PC-9 (cell line): ENCODE measurements at regions not wholly inside any gene's neighbourhood (a gene's known extent, or its start where the extent isn't known, plus 50 kb on each side); places are given as distances from the start of the nearest gene placed in this dataset.

Experiments used
- BruUV-seq: library from RNA; stranded (reverse); fragments of 400-500 nt; replicated peaks from 2 replicates; lab custom pipeline; 2021; lab: Mats Ljungman, UMichigan
- CTCF ChIA-PET: fragments of 300-600 bp; sonication (Branson Sonifier 250); formaldehyde crosslinking; loops from one replicate; lab custom pipeline; 2022; ENCODE audit warnings: antibody characterized with exemption; lab: Charles Lee
- POLR2A ChIA-PET: fragments of 300-600 bp; sonication (Branson Sonifier 250); formaldehyde crosslinking; loops from one replicate; lab custom pipeline; 2022; ENCODE audit warnings: antibody characterized with exemption; ENCODE audit not compliant: unreplicated experiment; lab: Charles Lee
- DNase-seq, 2 experiments: peaks; one replicate each; pipeline versions ENCODE4 v3.0.0 to v3.0.0-alpha.2; 2015 to 2022; ENCODE audit warnings: mixed read lengths in 1 of 2
- H2AFZ ChIP-seq: fragments of 200-600 bp; sonication (generic); 2 replicates; pipeline ENCODE4 v1.8.1; 2017; ENCODE audit warnings: antibody characterized with exemption
- H3F3A ChIP-seq: fragments of 200-600 bp; sonication (generic); 2 replicates; pipeline ENCODE4 v1.8.1; 2017; ENCODE audit warnings: antibody characterized with exemption, mild to moderate bottlenecking, low read depth; ENCODE audit not compliant: insufficient read depth
- H3K27ac ChIP-seq: fragments of 200-600 bp; sonication (generic); 2 replicates; pipeline ENCODE4 v1.6.1; 2016; ENCODE audit warnings: mixed run types
- H3K27me3 ChIP-seq: fragments of 200-600 bp; sonication (generic); 2 replicates; pipeline ENCODE4 v1.6.1; 2016; ENCODE audit warnings: low read depth, mixed run types; ENCODE audit not compliant: insufficient read depth
- H3K36me3 ChIP-seq: fragments of 200-600 bp; sonication (generic); 2 replicates; pipeline ENCODE4 v1.6.1; 2016; ENCODE audit warnings: low read depth, mixed run types
- H3K4me1 ChIP-seq: fragments of 200-600 bp; sonication (generic); replicated peaks from 2 replicates; pipeline ENCODE4 v1.6.1; 2016; ENCODE audit warnings: mixed run types; ENCODE audit not compliant: insufficient read depth
- H3K4me2 ChIP-seq: fragments of 200-600 bp; sonication (generic); 2 replicates; pipeline ENCODE4 v1.6.1; 2017; ENCODE audit warnings: mixed run types
- H3K4me3 ChIP-seq: fragments of 200-600 bp; sonication (generic); 2 replicates; pipeline ENCODE4 v1.6.1; 2016; ENCODE audit warnings: mixed run types
- H3K79me2 ChIP-seq: fragments of 200-600 bp; sonication (generic); 2 replicates; pipeline ENCODE4 v1.6.1; 2017; ENCODE audit warnings: low read depth, mixed run types
- H3K9me2 ChIP-seq: fragments of 200-600 bp; sonication (generic); 2 replicates; pipeline ENCODE4 v1.8.1; 2017; ENCODE audit warnings: mild to moderate bottlenecking; ENCODE audit not compliant: insufficient read depth
- H3K9me3 ChIP-seq: fragments of 200-600 bp; sonication (generic); 2 replicates; pipeline ENCODE4 v1.8.1; 2016; ENCODE audit warnings: low read depth; ENCODE audit not compliant: insufficient read depth
- H4K20me1 ChIP-seq: fragments of 200-600 bp; sonication (generic); 2 replicates; pipeline ENCODE4 v1.8.1; 2017; ENCODE audit not compliant: insufficient read depth
- EZH2 ChIP-seq: fragments of 200-600 bp; sonication (generic); IDR thresholded peaks from 2 replicates; pipeline ENCODE4 v1.8.0; 2017; ENCODE audit warnings: antibody characterized with exemption, low read depth
- intact Hi-C: fragments of 100-400 bp; cut with micrococcal nuclease; formaldehyde crosslinking; loops from one replicate; pipeline ENCODE4 v1.10.0; 2022; ENCODE audit not compliant: unreplicated experiment
- TF ChIP-seq, protein P1 (sequence below): fragments of 200-600 bp; sonication (generic); conservative IDR thresholded peaks from 2 replicates; pipeline ENCODE4 v1.6.1; 2017; ENCODE audit warnings: mixed run types, antibody characterized with exemption, mild to moderate bottlenecking, moderate library complexity

DNA sequence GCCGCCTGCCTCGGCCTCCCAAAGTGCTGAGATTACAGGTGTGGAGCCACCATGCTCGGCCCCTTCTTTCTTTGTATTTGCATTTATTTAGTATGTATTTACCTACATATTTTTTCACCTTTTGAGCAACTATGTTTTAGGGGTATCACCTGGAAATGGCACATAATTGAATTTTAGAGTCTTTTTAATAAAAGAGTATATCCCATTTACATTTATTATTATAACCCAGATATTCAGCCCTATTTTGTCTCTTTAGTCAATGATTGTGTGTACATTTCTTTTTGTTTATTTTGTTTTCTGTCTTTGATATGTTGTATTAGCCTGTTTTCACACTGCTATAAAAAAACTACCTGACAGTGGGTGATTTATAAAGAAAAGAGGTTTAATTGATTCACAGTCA, 56.8 kb upstream of the CCND1 start:
- Histone ChIP-seq H3K9me2 (no peaks in the 10 kb centered on the region), H3K36me3 (no peaks in the 10 kb centered on the region), H3K79me2 (no peaks in the 10 kb centered on the region), H3K27me3 (peaks cover 3% of the 10 kb centered on the region; the same call in 1 of the 2 replicates), H3K4me1 (no peaks in the 10 kb centered on the region), H3K4me2 (no peak overlapping the region), H4K20me1 (no peaks in the 10 kb centered on the region), H3K27ac (no peak overlapping the region), H3F3A (no peaks in the 10 kb centered on the region), H3K9me3 (no peaks in the 10 kb centered on the region), H3K4me3 (no peak overlapping the region), H2AFZ (no peak overlapping the region)
- DNase-seq: no peak
- intact Hi-C loops: no loop called here
- TF ChIP-seq EZH2: no peak
- no TSS peak for BruUV-seq
- POLR2A ChIA-PET: no interaction called here
- CTCF ChIA-PET: no interaction called here

DNA sequence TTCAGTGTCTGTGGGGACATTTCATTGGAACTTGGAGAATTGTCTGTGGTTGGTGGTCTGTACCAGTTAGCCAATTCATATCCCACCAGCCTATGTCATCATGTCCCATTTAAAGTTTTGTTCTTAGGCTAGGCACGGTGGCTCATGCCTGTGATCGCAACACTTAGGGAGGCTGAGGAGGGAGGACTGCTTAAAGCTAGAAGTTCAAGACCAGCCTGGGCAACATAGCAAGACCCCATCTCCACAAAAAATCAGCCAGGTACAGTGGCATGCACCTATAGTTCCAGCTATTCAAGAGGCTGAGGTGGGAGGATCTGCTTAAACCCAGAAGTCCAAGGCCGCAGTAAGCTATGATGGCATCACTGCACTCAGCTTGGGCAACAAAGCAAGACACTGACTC, 55.6 kb upstream of the CCND1 start:
- no peaks in the 10 kb centered on the region for H3F3A ChIP-seq
- no peaks in the 10 kb centered on the region for H3K9me3 ChIP-seq
- no peak for DNase-seq
- TF ChIP-seq EZH2: no peak
- TF ChIP-seq, protein P1, sequence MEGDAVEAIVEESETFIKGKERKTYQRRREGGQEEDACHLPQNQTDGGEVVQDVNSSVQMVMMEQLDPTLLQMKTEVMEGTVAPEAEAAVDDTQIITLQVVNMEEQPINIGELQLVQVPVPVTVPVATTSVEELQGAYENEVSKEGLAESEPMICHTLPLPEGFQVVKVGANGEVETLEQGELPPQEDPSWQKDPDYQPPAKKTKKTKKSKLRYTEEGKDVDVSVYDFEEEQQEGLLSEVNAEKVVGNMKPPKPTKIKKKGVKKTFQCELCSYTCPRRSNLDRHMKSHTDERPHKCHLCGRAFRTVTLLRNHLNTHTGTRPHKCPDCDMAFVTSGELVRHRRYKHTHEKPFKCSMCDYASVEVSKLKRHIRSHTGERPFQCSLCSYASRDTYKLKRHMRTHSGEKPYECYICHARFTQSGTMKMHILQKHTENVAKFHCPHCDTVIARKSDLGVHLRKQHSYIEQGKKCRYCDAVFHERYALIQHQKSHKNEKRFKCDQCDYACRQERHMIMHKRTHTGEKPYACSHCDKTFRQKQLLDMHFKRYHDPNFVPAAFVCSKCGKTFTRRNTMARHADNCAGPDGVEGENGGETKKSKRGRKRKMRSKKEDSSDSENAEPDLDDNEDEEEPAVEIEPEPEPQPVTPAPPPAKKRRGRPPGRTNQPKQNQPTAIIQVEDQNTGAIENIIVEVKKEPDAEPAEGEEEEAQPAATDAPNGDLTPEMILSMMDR: no peak
- H3K27ac ChIP-seq: no peak overlapping the region
- BruUV-seq: no TSS peak
- ChIA-PET CTCF (interaction anchor here (1.0 kb wide), 1 partner anchor 15 kb away, joined by 3 read pairs; no protein-coding TSS in a partner anchor), POLR2A (no interaction called here)
- H3K79me2 ChIP-seq: no peaks in the 10 kb centered on the region
- intact Hi-C loops: no loop called here
- no peaks in the 10 kb centered on the region for H3K27me3 ChIP-seq
- no peaks in the 10 kb centered on the region for H4K20me1 ChIP-seq
- no peaks in the 10 kb centered on the region for H3K36me3 ChIP-seq
- no peak overlapping the region for H2AFZ ChIP-seq
- no peaks in the 10 kb centered on the region for H3K4me1 ChIP-seq
- H3K4me3 ChIP-seq: no peak overlapping the region
- no peaks in the 10 kb centered on the region for H3K9me2 ChIP-seq
- no peak overlapping the region for H3K4me2 ChIP-seq

DNA sequence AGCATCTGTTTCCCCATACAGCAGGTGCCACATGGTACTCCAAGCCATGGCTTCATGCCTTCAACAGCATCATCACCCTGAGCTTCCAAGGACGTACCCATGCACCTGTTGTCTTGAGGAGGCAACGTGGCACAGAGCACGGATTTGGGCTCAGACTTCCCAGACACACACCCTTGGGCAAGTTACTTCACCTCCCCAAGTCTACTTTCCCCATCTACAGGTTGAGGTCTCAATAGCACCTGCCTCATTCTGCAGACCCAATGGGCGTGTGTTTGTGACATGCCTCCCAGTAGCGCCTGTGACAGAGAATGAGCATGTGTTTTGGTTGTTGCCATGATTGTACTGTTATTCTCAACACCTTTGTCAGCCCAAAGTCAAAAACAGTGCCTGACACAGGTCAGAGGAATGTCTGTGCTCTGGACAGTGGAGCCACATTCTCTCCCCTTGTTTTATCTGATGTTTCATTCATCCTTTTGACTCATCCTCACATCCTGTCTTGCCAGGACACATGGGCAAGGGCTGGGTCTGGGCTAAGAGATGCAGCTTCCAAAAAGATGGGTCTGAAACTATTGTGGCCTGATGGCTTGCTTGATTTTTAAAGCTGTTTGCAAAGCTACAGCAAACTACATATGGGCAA, 53.4 kb upstream of the CCND1 start:
- H3K79me2 ChIP-seq: no peaks in the 10 kb centered on the region
- no peaks in the 10 kb centered on the region for H3K36me3 ChIP-seq
- no peaks in the 10 kb centered on the region for H3K9me2 ChIP-seq
- TF ChIP-seq, protein P1: no peak
- no peak for TF ChIP-seq EZH2
- DNase-seq: no peak
- no peak overlapping the region for H2AFZ ChIP-seq
- no peak overlapping the region for H3K4me2 ChIP-seq
- H3F3A ChIP-seq: peaks cover 5% of the 10 kb centered on the region; the same call in 1 of the 2 replicates
- H3K27me3 ChIP-seq: no peaks in the 10 kb centered on the region
- intact Hi-C loops: no loop called here
- no TSS peak for BruUV-seq
- ChIA-PET POLR2A (no interaction called here), CTCF (no interaction called here)
- H3K27ac ChIP-seq: no peak overlapping the region
- no peaks in the 10 kb centered on the region for H3K4me1 ChIP-seq
- H3K4me3 ChIP-seq: no peak overlapping the region
- no peaks in the 10 kb centered on the region for H3K9me3 ChIP-seq
- H4K20me1 ChIP-seq: no peaks in the 10 kb centered on the region
